GM18502 (cell line): ENCODE measurements at regions not wholly inside any gene's neighbourhood (a gene's known extent, or its start where the extent isn't known, plus 50 kb on each side); places are given as distances from the start of the nearest gene placed in this dataset.

ENCODE experiments used
- ATAC-seq: cut with Tn5 transposase; IDR thresholded peaks from one replicate; pipeline ENCODE4 v1.9.1; 2021; ENCODE audit warnings: mild to moderate bottlenecking; ENCODE audit not compliant: unreplicated experiment, poor library complexity

DNA sequence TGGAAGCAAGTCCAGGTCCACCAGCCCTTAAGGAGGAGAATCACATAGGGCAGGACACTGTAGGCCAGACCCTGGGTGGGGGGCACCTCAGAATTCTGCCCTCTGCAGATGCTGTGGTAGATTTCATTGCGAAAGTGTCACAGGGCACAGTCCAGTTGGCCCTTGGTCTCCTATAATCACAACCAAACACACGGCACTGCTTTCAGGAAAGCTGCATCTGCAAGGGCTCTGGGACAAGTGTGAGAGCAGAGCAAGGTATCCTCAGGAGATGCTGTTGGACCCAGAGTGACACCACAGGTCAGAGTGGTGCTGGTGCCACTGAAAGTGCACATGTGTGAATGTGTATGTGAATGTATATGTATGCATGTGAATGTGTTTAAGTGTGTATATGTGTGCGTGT lies 88.6 kb upstream of the MBNL2 start:
- ATAC-seq, result no peak

DNA sequence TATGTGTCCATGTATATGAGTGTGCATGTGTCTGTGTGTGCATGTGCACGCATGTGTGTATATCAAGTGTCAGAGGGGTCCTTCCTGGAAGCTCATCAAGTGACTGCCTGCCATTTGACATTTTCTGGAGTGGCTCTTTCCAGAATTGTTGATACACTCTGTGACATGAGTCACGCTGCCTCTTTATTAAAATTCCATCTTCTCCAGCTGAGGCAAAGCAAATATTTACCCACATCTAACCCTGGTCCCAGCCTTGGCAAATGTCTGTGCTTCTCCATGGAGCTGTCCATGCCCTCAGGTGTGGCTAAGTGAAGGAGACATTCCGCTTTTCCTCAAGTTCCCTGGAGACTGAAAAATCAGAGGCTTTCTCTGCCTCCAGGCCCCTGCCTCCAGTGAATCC lies 88.2 kb upstream of the MBNL2 start:
- ATAC-seq, result no peak

DNA sequence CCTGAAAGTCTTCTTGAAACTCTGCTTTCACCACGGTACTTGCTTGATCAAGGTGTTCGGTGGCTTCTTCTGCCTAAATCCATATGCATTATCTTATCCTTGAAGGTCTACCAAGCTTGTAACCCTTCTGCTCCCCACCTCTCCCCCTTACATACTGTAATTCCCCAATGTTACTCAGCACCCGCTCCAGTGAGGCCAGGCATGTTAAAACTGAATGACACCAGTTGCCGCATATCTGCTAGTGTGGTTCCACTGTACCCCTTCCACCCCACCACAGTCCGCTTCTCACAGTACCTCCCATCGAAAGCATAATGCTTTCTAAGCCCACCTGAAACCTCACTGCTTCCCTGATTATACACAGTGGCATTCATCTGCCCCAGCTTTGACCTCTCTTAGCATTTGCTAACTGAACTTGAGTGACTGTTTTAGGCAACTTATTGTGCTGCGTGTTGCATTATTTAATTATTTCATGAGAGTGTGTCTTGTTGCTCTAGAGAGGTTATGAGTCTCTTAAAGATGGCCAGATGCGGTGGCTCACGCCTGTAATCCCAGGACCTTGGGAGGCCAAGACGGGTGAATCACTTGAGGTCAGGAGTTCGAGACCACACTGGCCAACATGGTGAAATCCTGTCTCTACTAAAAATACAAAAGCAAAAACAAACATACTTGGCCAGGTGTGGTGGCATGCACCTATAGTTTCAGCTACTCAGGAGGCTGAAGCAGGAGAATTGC lies 87.6 kb upstream of the MBNL2 start:
- ATAC-seq, result no peak

DNA sequence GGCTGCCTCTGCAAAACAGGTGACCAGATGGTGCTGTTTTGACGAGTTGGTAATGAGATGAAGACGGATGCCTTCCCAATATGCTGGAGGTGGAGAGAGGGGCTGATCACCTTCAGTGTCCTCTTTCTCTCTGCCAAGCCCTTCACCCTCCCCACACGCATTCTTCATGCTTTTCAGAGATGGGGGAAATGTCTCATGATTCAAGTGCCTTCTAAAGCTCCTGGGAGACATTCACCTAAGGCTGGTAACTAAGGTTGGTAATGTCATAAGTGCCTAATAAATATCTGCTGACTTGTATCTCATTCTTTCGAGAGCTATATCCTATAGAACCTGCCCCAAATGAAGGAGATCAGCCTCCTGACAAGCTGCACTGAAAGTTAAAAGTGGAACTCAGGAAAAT lies 86.2 kb upstream of the MBNL2 start:
- ATAC-seq, result no peak

DNA sequence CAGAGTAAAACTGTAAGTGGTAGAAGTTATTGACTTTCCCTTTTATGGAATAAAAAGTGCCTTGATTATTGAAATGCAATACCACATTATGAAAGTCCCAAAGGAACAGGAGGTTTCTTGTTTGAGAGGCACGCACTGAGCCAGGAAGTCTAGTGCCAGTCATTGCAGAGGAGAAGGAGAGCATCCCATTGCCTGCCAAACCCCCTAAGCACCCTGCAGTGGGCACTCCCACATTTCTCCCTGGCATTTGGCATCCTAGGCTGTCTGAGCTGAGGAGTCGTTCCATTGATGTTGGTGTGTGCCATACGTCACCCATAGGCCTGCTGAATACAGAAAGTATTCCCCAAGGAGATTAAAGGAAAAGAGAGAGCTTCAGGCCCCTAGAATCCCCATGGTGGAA lies 85.7 kb upstream of the MBNL2 start:
- ATAC-seq, result no peak

DNA sequence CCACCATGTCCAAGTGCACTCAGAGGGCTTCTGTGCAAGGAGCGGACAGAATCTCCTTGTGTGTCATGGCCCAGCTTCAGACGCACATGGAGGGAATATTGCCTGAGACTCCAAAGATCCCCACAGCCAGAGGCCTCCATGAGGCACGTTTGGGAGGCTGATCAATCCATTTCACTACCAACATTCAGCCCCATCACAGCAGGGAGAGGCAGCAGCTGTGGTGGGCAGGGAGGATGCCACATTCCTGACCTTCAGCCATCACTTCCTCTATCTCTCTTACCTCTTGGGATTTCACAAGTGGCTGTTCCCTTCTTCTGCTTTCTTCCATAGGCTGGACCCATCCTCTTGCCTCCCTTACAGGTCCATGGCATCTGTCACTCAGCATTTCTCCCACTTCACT lies 82.4 kb upstream of the MBNL2 start:
- ATAC-seq, result no peak

DNA sequence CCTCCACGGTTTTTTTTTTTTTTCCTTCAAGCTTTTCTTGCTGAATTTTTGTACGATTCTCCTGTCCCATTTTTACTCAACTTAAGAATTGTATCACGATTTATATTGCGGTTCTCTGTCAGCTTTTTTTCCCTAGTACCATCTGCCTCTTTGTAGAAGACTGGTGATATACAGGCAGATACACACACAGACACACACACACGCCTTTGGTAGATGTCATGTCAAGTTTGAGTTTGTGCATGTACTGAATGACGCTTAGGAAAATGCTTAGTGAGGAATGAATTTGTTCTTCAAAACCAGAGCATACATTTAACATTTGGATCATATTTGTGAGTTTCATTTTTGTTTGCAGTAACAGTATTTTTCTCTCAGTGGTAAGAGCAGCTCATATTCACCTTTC lies 82.0 kb upstream of the MBNL2 start:
- ATAC-seq, result no peak

DNA sequence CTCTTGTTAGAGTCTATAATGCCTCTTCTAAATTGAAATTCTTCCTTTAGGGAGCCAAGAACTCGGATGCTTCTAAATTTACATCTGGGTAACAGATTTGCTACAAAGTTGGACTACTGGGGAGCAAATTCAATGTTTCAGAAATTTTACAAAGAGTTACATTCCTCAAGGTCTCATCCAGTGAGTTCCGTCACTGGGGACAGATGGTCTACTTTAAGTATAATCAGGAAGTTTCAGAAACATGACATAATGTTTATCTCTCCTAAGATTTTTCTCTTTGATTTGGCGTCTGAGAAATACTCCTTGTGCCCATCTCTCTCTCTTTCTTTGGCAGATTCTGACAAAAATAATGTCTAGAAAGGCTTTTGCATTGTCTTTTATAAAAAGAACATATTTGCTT lies 81.5 kb upstream of the MBNL2 start:
- no peak for ATAC-seq

DNA sequence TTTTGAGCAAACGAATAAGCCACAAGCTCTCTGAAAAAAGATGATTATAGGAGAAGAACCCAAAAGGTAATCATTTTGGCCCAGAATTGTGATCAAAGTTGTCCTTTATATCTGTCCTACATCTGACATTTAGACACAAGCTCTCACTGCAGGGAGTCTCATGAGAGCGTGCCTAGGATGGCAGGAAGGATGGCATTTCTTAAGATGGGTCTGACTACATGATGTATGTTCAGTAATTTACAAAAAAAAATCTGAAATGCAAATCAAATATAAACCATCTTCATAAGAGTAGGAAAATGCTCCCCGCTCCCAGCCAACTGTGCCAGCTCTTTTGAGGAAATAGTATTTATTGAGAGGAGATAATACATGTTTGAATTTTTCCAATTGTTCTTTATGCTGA lies 81.0 kb upstream of the MBNL2 start:
- ATAC-seq, result no peak

DNA sequence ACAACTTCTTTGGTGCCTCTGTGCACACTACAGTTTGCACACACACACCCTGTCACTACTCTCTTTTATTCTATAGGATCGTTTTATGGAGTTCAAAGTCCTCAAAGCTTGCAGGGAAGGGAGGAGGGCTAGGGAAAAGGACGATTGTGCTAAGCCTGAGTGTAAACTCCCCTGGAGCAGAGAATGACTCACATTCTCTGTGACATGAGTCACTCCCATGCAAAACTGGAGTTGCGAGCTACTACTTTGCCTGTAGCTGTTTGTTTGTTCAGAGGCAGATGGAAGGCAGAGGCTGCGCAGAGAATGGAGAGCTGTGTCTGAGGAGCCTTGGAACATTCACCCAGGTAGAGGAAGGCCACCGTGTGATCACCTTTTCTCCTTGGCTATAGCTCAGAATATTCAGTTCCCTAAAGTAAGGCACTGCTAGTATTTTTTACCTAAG lies 80.5 kb upstream of the MBNL2 start:
- peak; percentile 97 for ATAC-seq

DNA sequence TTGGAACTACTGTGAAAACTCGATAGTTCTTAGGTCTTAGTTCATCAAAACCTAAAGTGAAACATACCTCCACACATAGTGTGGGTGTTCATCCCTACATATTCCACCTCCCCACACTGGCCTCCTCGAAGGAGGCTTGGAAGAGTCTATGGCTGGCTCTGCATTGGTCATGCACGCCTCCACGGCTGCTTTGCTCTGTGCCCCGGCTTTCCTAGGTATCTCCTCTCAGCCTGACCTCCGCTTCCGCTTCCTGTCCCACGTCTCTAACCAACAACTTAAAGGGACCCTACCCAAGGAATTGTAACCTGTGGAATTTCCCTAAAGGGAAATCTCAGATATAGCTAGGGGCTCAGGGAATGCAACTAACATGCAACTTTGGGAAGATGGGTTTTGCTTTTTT lies 79.7 kb upstream of the MBNL2 start:
- ATAC-seq, result peak; percentile 56

DNA sequence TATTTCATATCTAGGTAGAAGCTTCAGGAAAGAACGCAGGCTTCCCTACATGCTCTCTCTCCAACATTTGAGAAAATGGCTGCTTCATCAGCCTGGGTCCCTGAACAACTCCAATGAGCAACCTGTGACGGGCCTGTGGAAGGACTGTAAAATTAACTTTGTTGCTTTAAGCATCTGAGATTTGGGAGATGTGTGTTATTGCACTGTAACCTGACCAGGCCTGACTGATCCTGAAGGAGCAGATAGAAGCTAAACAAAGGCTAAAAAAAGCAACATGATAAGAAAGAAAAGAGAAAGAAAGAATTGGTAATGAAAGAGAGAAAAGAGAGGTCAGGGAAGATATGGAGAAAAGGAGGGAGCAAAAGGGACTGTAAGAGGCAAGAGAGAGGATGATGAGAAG lies 77.1 kb upstream of the MBNL2 start:
- no peak for ATAC-seq

DNA sequence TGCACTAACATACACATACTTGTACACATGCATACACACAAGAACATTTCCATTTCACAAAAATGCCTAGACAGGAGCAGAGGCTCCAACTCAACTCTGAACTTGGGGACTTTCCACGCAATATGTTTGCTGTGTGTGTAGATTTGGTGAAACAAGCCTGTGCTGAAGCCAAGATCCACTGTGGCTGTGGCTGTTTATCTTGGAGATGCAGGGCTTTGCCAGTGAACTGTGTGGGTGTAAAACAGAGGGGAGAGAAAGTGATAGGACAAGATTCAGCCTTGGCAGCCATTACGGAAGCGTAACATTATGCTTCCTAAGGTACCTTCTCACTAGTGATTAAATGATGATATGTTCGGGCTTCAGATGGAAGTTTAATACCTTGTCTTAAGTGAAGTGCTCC lies 73.2 kb upstream of the MBNL2 start:
- ATAC-seq, result no peak

DNA sequence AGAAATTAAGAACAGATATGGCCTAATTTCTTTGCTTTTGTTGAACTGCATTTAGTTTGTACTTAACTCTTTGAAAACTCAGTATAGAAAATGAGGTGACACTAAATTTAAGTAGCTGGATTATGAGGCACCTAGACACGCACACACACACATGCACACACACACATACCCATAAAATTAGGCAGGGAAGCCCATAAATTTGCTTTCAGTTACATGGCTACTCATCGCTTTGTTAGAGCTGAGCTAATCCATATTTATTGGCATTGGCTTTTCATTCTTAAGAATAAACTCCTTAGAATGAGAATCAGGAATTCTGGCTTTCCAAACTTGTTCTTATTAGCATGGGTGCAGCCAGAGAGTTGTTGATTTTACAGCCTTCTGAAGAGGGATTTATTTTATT lies 61.7 kb upstream of the MBNL2 start:
- ATAC-seq, result no peak

DNA sequence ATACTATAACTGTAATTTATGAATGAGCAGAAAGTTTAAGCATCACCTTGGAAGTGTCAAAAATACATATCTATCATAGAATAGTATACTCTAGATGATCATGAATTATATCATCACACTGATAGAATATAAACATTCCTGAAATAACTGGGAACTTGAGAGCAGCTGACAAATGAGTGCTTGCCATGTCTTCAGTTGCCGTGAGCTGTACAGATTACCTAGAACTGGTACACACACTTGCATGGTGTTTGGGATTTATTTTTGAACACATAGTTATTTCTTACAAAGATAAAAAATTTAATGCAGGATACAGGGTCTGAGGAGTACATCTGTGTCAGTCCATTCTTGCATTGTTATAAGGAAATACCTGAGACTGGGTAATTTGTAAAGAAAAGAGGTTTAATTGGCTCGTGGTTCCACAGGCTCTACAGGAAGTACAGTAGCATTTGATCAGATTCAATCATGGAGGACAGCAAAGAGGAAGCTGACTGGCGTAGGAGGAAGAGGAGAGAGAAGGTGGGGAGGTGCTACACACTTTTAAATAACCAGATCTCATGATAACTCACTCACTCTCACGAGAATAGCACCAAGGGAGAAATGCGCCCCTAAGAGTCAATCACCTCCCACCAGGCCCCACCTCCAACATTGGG lies 60.4 kb upstream of the MBNL2 start:
- ATAC-seq, result no peak

DNA sequence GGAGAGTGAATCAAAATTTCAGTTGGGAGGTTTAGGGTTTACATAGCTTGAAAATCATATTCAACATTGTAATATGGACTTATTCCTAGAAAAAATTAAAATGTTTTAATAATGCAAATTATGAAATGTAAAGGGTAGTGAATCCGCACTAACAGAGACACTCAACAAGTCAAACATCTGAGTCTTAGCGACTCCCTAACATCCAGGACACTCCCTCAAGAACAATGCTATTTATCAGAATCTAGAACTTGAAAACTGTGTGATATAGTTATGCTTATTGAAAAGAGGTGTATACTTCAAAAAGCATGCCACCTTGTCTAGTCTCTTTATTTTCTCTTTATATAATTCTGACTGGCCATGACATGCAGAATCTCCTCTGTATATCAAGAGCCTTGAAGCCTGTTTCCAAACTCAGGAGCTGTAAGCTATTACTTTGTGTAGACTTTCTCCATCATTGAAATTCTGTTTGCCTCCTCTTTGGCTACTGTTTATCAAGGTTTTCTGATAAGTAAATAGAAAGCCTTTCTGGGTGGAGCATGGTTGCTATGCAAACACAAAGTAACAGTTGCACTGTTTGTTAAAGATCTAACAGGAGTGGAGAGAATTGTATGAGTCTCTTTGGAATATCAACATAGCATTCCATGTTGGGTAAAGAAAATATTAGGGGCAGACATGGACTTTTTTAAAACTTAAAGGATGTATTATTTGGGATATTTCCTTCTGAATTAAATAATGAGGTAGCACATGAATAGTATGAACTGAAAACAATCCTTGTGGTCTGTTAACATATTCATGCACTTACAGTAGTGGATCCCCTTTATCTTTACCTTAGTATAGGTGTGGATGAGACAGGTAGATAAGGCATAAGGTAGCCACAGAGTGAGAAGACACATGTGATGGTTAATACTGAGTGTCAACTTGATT lies 56.4 kb upstream of the MBNL2 start:
- ATAC-seq, result no peak

DNA sequence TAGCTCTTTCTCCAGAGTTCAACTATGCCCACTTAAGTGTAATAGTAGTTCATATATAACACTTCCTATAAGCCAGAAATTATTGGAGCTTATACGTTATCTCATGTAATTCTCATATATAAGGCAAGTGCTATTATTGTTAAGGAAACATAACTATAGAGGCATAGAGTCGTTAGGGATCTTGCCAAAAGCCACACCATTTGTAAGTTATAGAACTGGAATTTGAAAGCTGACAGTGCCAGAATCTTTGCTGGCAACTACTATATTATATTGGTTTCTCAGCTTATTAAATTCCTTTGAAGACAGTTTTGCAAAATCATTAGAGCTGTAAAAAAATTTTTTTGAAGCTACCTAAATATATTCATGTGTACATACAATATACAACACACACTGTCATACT lies 51.0 kb upstream of the MBNL2 start:
- no peak for ATAC-seq
